Fibroblast of skin of back (primary cell): ENCODE measurements at regions not wholly inside any gene's neighbourhood (a gene's known extent, or its start where the extent isn't known, plus 50 kb on each side); places are given as distances from the start of the nearest gene placed in this dataset.
"Not testable (repeated sequence)": the region's sequence is repeated elsewhere in the genome, so short reads cannot be mapped to it uniquely, and the experiment has no call there.

Source experiments
- DNase-seq: peaks from one replicate; pipeline ENCODE4 v3.0.0-alpha.2; 2013

GRCh38 chr3:174336784-174337183 lies 522.4 kb upstream of the NAALADL2 start:
- DNase-seq, result no peak

- DNase-seq, result no peak
These were observed 521.9 kb upstream of the NAALADL2 start for GRCh38 chr3:174337227-174337626.

- DNase-seq, result no peak
These were observed 518.2 kb upstream of the NAALADL2 start for GRCh38 chr3:174340624-174341587.

- peak; percentile 4 for DNase-seq
These were observed 517.0 kb upstream of the NAALADL2 start for GRCh38 chr3:174342171-174342570.

GRCh38 chr3:174342941-174343501 lies 516.1 kb upstream of the NAALADL2 start:
- peak; percentile 61 for DNase-seq

- DNase-seq, result no peak
These were observed 513.0 kb upstream of the NAALADL2 start for GRCh38 chr3:174346141-174346540.

GRCh38 chr3:174346571-174346970 lies 512.6 kb upstream of the NAALADL2 start:
- no peak for DNase-seq

GRCh38 chr3:174347474-174348138 lies 511.5 kb upstream of the NAALADL2 start:
- DNase-seq, result no peak

GRCh38 chr3:174352227-174352626 lies 506.9 kb upstream of the NAALADL2 start:
- no peak for DNase-seq

GRCh38 chr3:174355505-174355904 lies 503.6 kb upstream of the NAALADL2 start:
- peak; percentile 37 for DNase-seq

- no peak for DNase-seq
These were observed 502.5 kb upstream of the NAALADL2 start for GRCh38 chr3:174356596-174356995.

GRCh38 chr3:174358252-174358651 lies 500.9 kb upstream of the NAALADL2 start:
- DNase-seq, result no peak

GRCh38 chr3:174362556-174362955 lies 496.6 kb upstream of the NAALADL2 start:
- DNase-seq, result no peak

GRCh38 chr3:174363256-174363655 lies 495.9 kb upstream of the NAALADL2 start:
- no peak for DNase-seq

GRCh38 chr3:174365796-174366195 lies 493.3 kb upstream of the NAALADL2 start:
- no peak for DNase-seq

GRCh38 chr3:174366904-174367303 lies 492.2 kb upstream of the NAALADL2 start:
- DNase-seq, result not testable (repeated sequence)

GRCh38 chr3:174376346-174376745 lies 482.8 kb upstream of the NAALADL2 start:
- DNase-seq, result peak; percentile 49

GRCh38 chr3:174377096-174377495 lies 482.0 kb upstream of the NAALADL2 start:
- DNase-seq, result no peak

GRCh38 chr3:174377684-174378083 lies 481.4 kb upstream of the NAALADL2 start:
- DNase-seq, result no peak

GRCh38 chr3:174382878-174383277 lies 476.3 kb upstream of the NAALADL2 start:
- no peak for DNase-seq

- DNase-seq, result peak; percentile 66
These were observed 471.4 kb upstream of the NAALADL2 start for GRCh38 chr3:174387736-174388135.

- DNase-seq, result peak; percentile 27
These were observed 461.3 kb upstream of the NAALADL2 start for GRCh38 chr3:174397848-174398247.

- peak; percentile 49 for DNase-seq
These were observed 460.4 kb upstream of the NAALADL2 start for GRCh38 chr3:174398761-174399160.
